H9 (cell line): ENCODE measurements at regions not wholly inside any gene's neighbourhood (a gene's known extent, or its start where the extent isn't known, plus 50 kb on each side); places are given as distances from the start of the nearest gene placed in this dataset.

Experiments used
- DNase-seq: peaks from one replicate; pipeline ENCODE4 v3.0.0-alpha.2; 2017
- H2AFZ ChIP-seq: one replicate; pipeline ENCODE4 v1.6.1; 2013; ENCODE audit warnings: mild to moderate bottlenecking, low read length, control low read depth, moderate library complexity
- H2AK5ac ChIP-seq: 2 replicates; pipeline ENCODE4 v1.6.1; 2013; ENCODE audit warnings: low read length, control low read depth, mixed read lengths; ENCODE audit not compliant: insufficient read length
- H2BK120ac ChIP-seq: one replicate; pipeline ENCODE4 v1.6.1; 2013; ENCODE audit warnings: low read depth, mild to moderate bottlenecking, low read length, control low read depth, inconsistent platforms; ENCODE audit not compliant: poor library complexity, severe bottlenecking
- H2BK12ac ChIP-seq: 2 replicates; pipeline ENCODE4 v1.6.1; 2013; ENCODE audit warnings: low read length, control low read depth, mixed read lengths, low read depth; ENCODE audit not compliant: insufficient read length
- H2BK15ac ChIP-seq: 2 replicates; pipeline ENCODE4 v1.6.1; 2013; ENCODE audit warnings: low read depth, low read length, control low read depth
- H2BK20ac ChIP-seq: one replicate; pipeline ENCODE4 v1.6.1; 2013; ENCODE audit warnings: low read depth, mild to moderate bottlenecking, low read length, control low read depth, inconsistent platforms; ENCODE audit not compliant: poor library complexity, severe bottlenecking
- H2BK5ac ChIP-seq: 2 replicates; pipeline ENCODE4 v1.6.1; 2013; ENCODE audit warnings: low read length, control low read depth, mixed read lengths; ENCODE audit not compliant: insufficient read length
- H3K14ac ChIP-seq: 2 replicates; pipeline ENCODE4 v1.6.1; 2013; ENCODE audit warnings: low read length, control low read depth; ENCODE audit not compliant: insufficient read depth
- H3K18ac ChIP-seq: 2 replicates; pipeline ENCODE4 v1.6.1; 2013; ENCODE audit warnings: low read depth, mild to moderate bottlenecking, mixed read lengths, low read length, control low read depth; ENCODE audit not compliant: insufficient read length
- H3K23ac ChIP-seq: 2 replicates; pipeline ENCODE4 v1.6.1; 2013; ENCODE audit warnings: low read length, control low read depth, mixed read lengths, low read depth; ENCODE audit not compliant: insufficient read length
- H3K23me2 ChIP-seq: 2 replicates; pipeline ENCODE4 v1.6.1; 2013; ENCODE audit warnings: low read depth, mild to moderate bottlenecking, mixed read lengths, low read length, control low read depth; ENCODE audit not compliant: insufficient read length, poor library complexity, severe bottlenecking
- H3K27ac ChIP-seq: 2 replicates; pipeline ENCODE4 v1.5.1; 2013; ENCODE audit warnings: low read length, control low read depth, mixed read lengths, low read depth; ENCODE audit not compliant: insufficient read length
- H3K27me3 ChIP-seq: 2 replicates; pipeline ENCODE4 v1.6.1; 2013; ENCODE audit warnings: low read length, control low read depth, inconsistent platforms; ENCODE audit not compliant: insufficient read depth
- H3K4ac ChIP-seq: 2 replicates; pipeline ENCODE4 v1.6.1; 2013; ENCODE audit warnings: low read depth, mild to moderate bottlenecking, control low read depth, inconsistent platforms, low read length, moderate library complexity
- H3K4me1 ChIP-seq: 2 replicates; pipeline ENCODE4 v1.6.1; 2013; ENCODE audit warnings: low read length, control low read depth, inconsistent platforms; ENCODE audit not compliant: insufficient read depth
- H3K4me2 ChIP-seq: 2 replicates; pipeline ENCODE4 v1.6.1; 2013; ENCODE audit warnings: low read length, control low read depth, mixed read lengths; ENCODE audit not compliant: insufficient read length, insufficient read depth
- H3K56ac ChIP-seq: 2 replicates; pipeline ENCODE4 v1.6.1; 2013; ENCODE audit warnings: low read depth, mild to moderate bottlenecking, mixed read lengths, low read length, control low read depth; ENCODE audit not compliant: insufficient read length
- H3K79me1 ChIP-seq: 2 replicates; pipeline ENCODE4 v1.6.1; 2013; ENCODE audit warnings: low read depth, mild to moderate bottlenecking, moderate library complexity, low read length, control low read depth, inconsistent platforms; ENCODE audit not compliant: insufficient read depth, poor library complexity, severe bottlenecking
- H3K79me2 ChIP-seq: 2 replicates; pipeline ENCODE4 v1.6.1; 2013; ENCODE audit warnings: low read length, control low read depth, inconsistent platforms; ENCODE audit not compliant: insufficient read depth
- H3K9ac ChIP-seq: 2 replicates; pipeline ENCODE4 v1.6.1; 2013; ENCODE audit warnings: low read length, control low read depth, mixed read lengths; ENCODE audit not compliant: insufficient read length; ENCODE audit errors: extremely low read depth
- H3K9me3 ChIP-seq: one replicate; pipeline ENCODE4 v1.6.1; 2013; ENCODE audit warnings: low read depth, low read length, inconsistent platforms; ENCODE audit not compliant: control insufficient read depth
- H3T11ph ChIP-seq: one replicate; pipeline ENCODE4 v1.6.1; 2013; ENCODE audit warnings: mild to moderate bottlenecking, low read length, control low read depth, inconsistent platforms
- H4K20me1 ChIP-seq: one replicate; pipeline ENCODE4 v1.6.1; 2013; ENCODE audit not compliant: control insufficient read depth, insufficient read length, insufficient read depth
- H4K5ac ChIP-seq: 2 replicates; pipeline ENCODE4 v1.6.1; 2013; ENCODE audit warnings: low read depth, mild to moderate bottlenecking, mixed read lengths, low read length, control low read depth; ENCODE audit not compliant: insufficient read length
- H4K8ac ChIP-seq: replicated peaks from 2 replicates; pipeline ENCODE4 v1.6.1; 2013; ENCODE audit warnings: low read length, control low read depth, mixed read lengths, low read depth; ENCODE audit not compliant: insufficient read length
- H4K91ac ChIP-seq: 2 replicates; pipeline ENCODE4 v1.6.1; 2013; ENCODE audit warnings: low read depth, mild to moderate bottlenecking, moderate library complexity, mixed read lengths, low read length, control low read depth; ENCODE audit not compliant: insufficient read length
- H3K27ac Mint-ChIP-seq, 3 experiments: 2 replicates in 2 of 3; 3 replicates in 1 of 3; pipeline ENCODE4 v1.8.0; 2020 to 2021; ENCODE audit warnings: mixed read lengths in 3 of 3, mild to moderate bottlenecking in 1 of 3, moderate library complexity in 1 of 3
- H3K27me3 Mint-ChIP-seq: 2 replicates; pipeline ENCODE4 v1.8.0; 2021; ENCODE audit warnings: low read depth, mild to moderate bottlenecking, moderate library complexity, mixed read lengths
- H3K36me3 Mint-ChIP-seq, 3 experiments: 2 replicates in 2 of 3; 3 replicates in 1 of 3; pipeline ENCODE4 v1.8.0; 2020 to 2021; ENCODE audit warnings: low read depth in 3 of 3, mixed read lengths in 3 of 3; ENCODE audit not compliant: insufficient read depth in 1 of 3
- H3K4me1 Mint-ChIP-seq, 2 experiments: 2 replicates each; pipeline ENCODE4 v1.8.0; 2020; ENCODE audit warnings: mixed read lengths in 2 of 2
- H3K4me3 Mint-ChIP-seq, 2 experiments: 2 replicates in 1 of 2; 3 replicates in 1 of 2; pipeline ENCODE4 v1.8.0; 2020 to 2021; ENCODE audit warnings: mild to moderate bottlenecking in 2 of 2, mixed read lengths in 2 of 2, moderate library complexity in 1 of 2
- H3K9me3 Mint-ChIP-seq, 2 experiments: 2 replicates in 1 of 2; 3 replicates in 1 of 2; pipeline ENCODE4 v1.8.0; 2020; ENCODE audit warnings: mild to moderate bottlenecking in 2 of 2, mixed read lengths in 2 of 2, moderate library complexity in 1 of 2
- CTCF ChIP-seq: fragments of 200-600 bp; sonication (generic); conservative IDR thresholded peaks from 3 replicates; pipeline ENCODE4 v1.8.0; 2021; ENCODE audit warnings: antibody characterized with exemption, mild to moderate bottlenecking
- WGBS: extraction: QIAGEN DNeasy Blood & Tissue Kit; methylation state at CpG from one replicate; pipeline ENCODE4 v1.1.7; 2013; ENCODE audit warnings: missing lambda C conversion rate, low lambda C conversion rate, mixed read lengths; ENCODE audit not compliant: insufficient read length; ENCODE audit errors: extremely low coverage; 5-methylcytosine and 5-hydroxymethylcytosine counted together

- Histone ChIP-seq H2AFZ (no peak overlapping the region), H3K18ac (no peak overlapping the region), H3K23ac (no peak overlapping the region), H3K4me1 (no peaks in the 10 kb centered on the region), H4K20me1 (no peaks in the 10 kb centered on the region), H3K14ac (no peak overlapping the region), H3K79me1 (no peaks in the 10 kb centered on the region), H3K9me3 (no peaks in the 10 kb centered on the region), H2BK120ac (no peak overlapping the region), H3K79me2 (no peaks in the 10 kb centered on the region), H2BK5ac (no peak overlapping the region), H2BK20ac (no peak overlapping the region), H4K91ac (no peak overlapping the region), H3K56ac (no peak overlapping the region), H3K4ac (no peak overlapping the region), H3K23me2 (no peaks in the 10 kb centered on the region), H4K8ac (no peak overlapping the region), H2BK15ac (no peak overlapping the region), H4K5ac (no peak overlapping the region), H2BK12ac (no peak overlapping the region), H3K9ac (no peak overlapping the region), H3K4me2 (no peak overlapping the region), H3K27me3 (no peaks in the 10 kb centered on the region), H2AK5ac (no peak overlapping the region), H3K27ac (no peak overlapping the region), H3T11ph (no peak overlapping the region)
- Mint-ChIP-seq H3K9me3 (no peaks in the 10 kb centered on the region), H3K4me1 (no peaks in the 10 kb centered on the region), H3K36me3 (no peaks in the 10 kb centered on the region), H3K27ac (no peak overlapping the region; a peak in 1 of 7 replicates), H3K27me3 (no peaks in the 10 kb centered on the region), H3K4me3 (no peak overlapping the region)
- WGBS: no CpG with 5 or more reads among the region's 5 CpGs
- no peak for DNase-seq
- TF ChIP-seq CTCF: no peak
These were observed 56.2 kb upstream of the ANXA1 start for GRCh38 chr9:73095425-73095824.
